Endodermal cell (in vitro differentiated cells): ENCODE measurements at regions not wholly inside any gene's neighbourhood (a gene's known extent, or its start where the extent isn't known, plus 50 kb on each side); places are given as distances from the start of the nearest gene placed in this dataset.

Experiments used
- DNase-seq: peaks from one replicate; pipeline ENCODE4 v3.0.0-alpha.2; 2017
- H3K27ac ChIP-seq: 2 replicates; pipeline ENCODE4 v1.5.1; 2013; ENCODE audit warnings: mild to moderate bottlenecking, low read depth, low read length, moderate library complexity
- H3K27me3 ChIP-seq: 2 replicates; pipeline ENCODE4 v1.6.1; 2013; ENCODE audit warnings: mild to moderate bottlenecking, low read length, moderate library complexity; ENCODE audit not compliant: insufficient read depth, control insufficient read depth, poor library complexity, severe bottlenecking
- H3K36me3 ChIP-seq: 2 replicates; pipeline ENCODE4 v1.7.0; 2013; ENCODE audit warnings: mild to moderate bottlenecking, low read length, moderate library complexity; ENCODE audit not compliant: control insufficient read depth, insufficient read depth
- H3K4me1 ChIP-seq: one replicate; pipeline ENCODE4 v1.7.0; 2013; ENCODE audit warnings: low read length; ENCODE audit not compliant: control insufficient read depth, insufficient read depth
- H3K4me3 ChIP-seq: 2 replicates; pipeline ENCODE4 v1.5.1; 2013; ENCODE audit warnings: mild to moderate bottlenecking, low read length, moderate library complexity
- H3K9ac ChIP-seq: 2 replicates; pipeline ENCODE4 v1.6.1; 2013; ENCODE audit warnings: mild to moderate bottlenecking, low read length, moderate library complexity; ENCODE audit not compliant: poor library complexity, severe bottlenecking; ENCODE audit errors: extremely low read depth
- H3K9me3 ChIP-seq: 2 replicates; pipeline ENCODE4 v1.6.1; 2013; ENCODE audit warnings: mild to moderate bottlenecking, low read length, moderate library complexity; ENCODE audit not compliant: control insufficient read depth
- H3K27ac Mint-ChIP-seq: 2 replicates; pipeline ENCODE4 v1.8.0; 2020; ENCODE audit warnings: mixed read lengths
- H3K27me3 Mint-ChIP-seq: 2 replicates; pipeline ENCODE4 v1.8.0; 2021; ENCODE audit warnings: mild to moderate bottlenecking, mixed read lengths; ENCODE audit not compliant: insufficient read depth
- H3K36me3 Mint-ChIP-seq: 2 replicates; pipeline ENCODE4 v1.8.0; 2020; ENCODE audit warnings: low read depth, mixed read lengths
- H3K4me1 Mint-ChIP-seq: 2 replicates; pipeline ENCODE4 v1.8.0; 2020; ENCODE audit warnings: mixed read lengths
- H3K4me3 Mint-ChIP-seq: 2 replicates; pipeline ENCODE4 v1.8.0; 2020; ENCODE audit warnings: mild to moderate bottlenecking, moderate library complexity, mixed read lengths
- H3K9me3 Mint-ChIP-seq: 2 replicates; pipeline ENCODE4 v1.8.0; 2020; ENCODE audit warnings: mild to moderate bottlenecking, mixed read lengths
- WGBS, 2 experiments: methylation state at CpG; one replicate each; pipeline versions ENCODE4 v1.1.5 to v1.1.7; 2013; ENCODE audit warnings: missing lambda C conversion rate in 2 of 2, mixed read lengths in 1 of 2; ENCODE audit not compliant: insufficient coverage in 1 of 2, insufficient read length in 1 of 2; 5-methylcytosine and 5-hydroxymethylcytosine counted together
- TF ChIP-seq, protein P1 (sequence below): fragments of 200-600 bp; sonication (generic); conservative IDR thresholded peaks from 2 replicates; pipeline ENCODE4 v1.5.0; 2021; ENCODE audit warnings: antibody characterized with exemption, mild to moderate bottlenecking

DNA sequence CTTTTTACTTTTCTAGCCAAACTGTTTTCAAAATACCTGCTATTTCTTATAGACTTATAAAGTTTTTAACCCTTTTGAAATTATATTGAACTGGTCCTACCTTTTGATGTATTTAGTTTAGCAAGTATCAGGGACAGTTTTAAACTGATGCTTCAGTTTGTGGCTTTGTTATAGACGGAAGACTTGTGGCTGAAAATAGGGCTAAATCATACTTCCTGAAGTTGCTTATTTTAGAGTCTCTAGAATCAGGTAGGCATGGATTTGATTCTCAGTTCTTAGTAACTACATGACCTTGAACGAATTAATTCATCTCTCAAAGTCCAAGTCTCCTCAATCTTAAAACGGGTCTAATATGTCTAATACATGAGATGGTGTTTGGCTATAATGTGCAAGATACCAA is 322.8 kb downstream of the RAP2B start:
- H3K4me3 ChIP-seq: no peak overlapping the region
- 93 to 100% methylated on average over 1 to 3 of the region's 3 CpGs for WGBS, 2 experiments

GRCh38 chr3:153495422-153495821 is 333.4 kb downstream of the RAP2B start:
- Mint-ChIP-seq H3K4me1 (peaks cover 2% of the 10 kb centered on the region), H3K36me3 (no peaks in the 10 kb centered on the region), H3K27ac (no peak overlapping the region), H3K4me3 (no peak overlapping the region), H3K27me3 (no peaks in the 10 kb centered on the region), H3K9me3 (no peaks in the 10 kb centered on the region)
- Histone ChIP-seq H3K27ac (no peak overlapping the region), H3K27me3 (no peaks in the 10 kb centered on the region), H3K9me3 (no peaks in the 10 kb centered on the region), H3K36me3 (no peaks in the 10 kb centered on the region), H3K4me1 (peaks cover 6% of the 10 kb centered on the region), H3K4me3 (no peak overlapping the region), H3K9ac (no peak overlapping the region)
- DNase-seq: no peak
- TF ChIP-seq, protein P1, sequence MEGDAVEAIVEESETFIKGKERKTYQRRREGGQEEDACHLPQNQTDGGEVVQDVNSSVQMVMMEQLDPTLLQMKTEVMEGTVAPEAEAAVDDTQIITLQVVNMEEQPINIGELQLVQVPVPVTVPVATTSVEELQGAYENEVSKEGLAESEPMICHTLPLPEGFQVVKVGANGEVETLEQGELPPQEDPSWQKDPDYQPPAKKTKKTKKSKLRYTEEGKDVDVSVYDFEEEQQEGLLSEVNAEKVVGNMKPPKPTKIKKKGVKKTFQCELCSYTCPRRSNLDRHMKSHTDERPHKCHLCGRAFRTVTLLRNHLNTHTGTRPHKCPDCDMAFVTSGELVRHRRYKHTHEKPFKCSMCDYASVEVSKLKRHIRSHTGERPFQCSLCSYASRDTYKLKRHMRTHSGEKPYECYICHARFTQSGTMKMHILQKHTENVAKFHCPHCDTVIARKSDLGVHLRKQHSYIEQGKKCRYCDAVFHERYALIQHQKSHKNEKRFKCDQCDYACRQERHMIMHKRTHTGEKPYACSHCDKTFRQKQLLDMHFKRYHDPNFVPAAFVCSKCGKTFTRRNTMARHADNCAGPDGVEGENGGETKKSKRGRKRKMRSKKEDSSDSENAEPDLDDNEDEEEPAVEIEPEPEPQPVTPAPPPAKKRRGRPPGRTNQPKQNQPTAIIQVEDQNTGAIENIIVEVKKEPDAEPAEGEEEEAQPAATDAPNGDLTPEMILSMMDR: no peak

More for the DNA sequence above, 322.8 kb downstream of the RAP2B start:
- Histone ChIP-seq H3K4me1 (no peaks in the 10 kb centered on the region), H3K36me3 (no peaks in the 10 kb centered on the region), H3K27ac (no peak overlapping the region), H3K27me3 (no peaks in the 10 kb centered on the region), H3K9ac (no peak overlapping the region), H3K9me3 (no peaks in the 10 kb centered on the region)
- Mint-ChIP-seq H3K27ac (no peak overlapping the region), H3K27me3 (no peaks in the 10 kb centered on the region), H3K36me3 (no peaks in the 10 kb centered on the region), H3K9me3 (no peaks in the 10 kb centered on the region), H3K4me1 (no peaks in the 10 kb centered on the region), H3K4me3 (no peak overlapping the region)
- DNase-seq: no peak
- TF ChIP-seq, protein P1: no peak

DNA sequence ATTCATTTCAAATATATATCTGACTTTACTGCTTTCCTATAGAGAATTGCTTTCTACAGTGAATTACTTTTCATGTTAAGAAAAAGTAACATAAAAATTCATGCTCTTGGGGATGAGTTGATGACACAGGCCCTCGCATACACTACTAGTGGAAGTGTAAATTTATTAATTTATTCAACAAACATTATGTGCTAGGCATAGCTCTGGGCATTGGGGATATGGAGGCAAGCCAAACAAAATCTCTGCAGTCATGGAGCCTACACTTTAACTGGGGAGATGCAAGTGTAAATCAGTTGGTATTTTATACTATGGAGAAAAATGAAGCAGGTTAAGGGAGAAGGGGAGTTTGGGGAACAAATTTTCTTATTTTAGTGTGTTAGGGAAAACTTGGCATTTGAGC is 340.7 kb downstream of the RAP2B start:
- Histone ChIP-seq H3K9ac (no peak overlapping the region), H3K4me3 (no peak overlapping the region), H3K36me3 (no peaks in the 10 kb centered on the region), H3K4me1 (no peaks in the 10 kb centered on the region), H3K27ac (no peak overlapping the region), H3K9me3 (no peaks in the 10 kb centered on the region), H3K27me3 (no peaks in the 10 kb centered on the region)
- DNase-seq: no peak
- H3K27me3 Mint-ChIP-seq: no peaks in the 10 kb centered on the region
- H3K4me3 Mint-ChIP-seq: no peak overlapping the region
- WGBS, 2 experiments: no CpG with 5 or more reads among the region's 1 CpG
- no peaks in the 10 kb centered on the region for H3K36me3 Mint-ChIP-seq
- no peaks in the 10 kb centered on the region for H3K9me3 Mint-ChIP-seq
- H3K27ac Mint-ChIP-seq: no peak overlapping the region
- H3K4me1 Mint-ChIP-seq: no peaks in the 10 kb centered on the region
- TF ChIP-seq, protein P1: no peak
